NCI-H1105 (cell line): ENCODE measurements at regions not wholly inside any gene's neighbourhood (a gene's known extent, or its start where the extent isn't known, plus 50 kb on each side); places are given as distances from the start of the nearest gene placed in this dataset.

Source experiments
- DNase-seq: peaks from one replicate; lab custom pipeline; 2025; lab: John Stamatoyannopoulos, UW

- peak; percentile 73 for DNase-seq
These were observed 71.9 kb upstream of the PPARA start for GRCh38 chr22:46078241-46079092.

GRCh38 chr22:46079093-46079860 is 71.0 kb upstream of the PPARA start:
- DNase-seq = no peak

- peak; percentile 62 for DNase-seq
These were observed 70.2 kb upstream of the PPARA start for GRCh38 chr22:46079861-46080821.

- no peak for DNase-seq
These were observed 69.1 kb upstream of the PPARA start for GRCh38 chr22:46081036-46081830.

GRCh38 chr22:46081831-46082210 is 68.5 kb upstream of the PPARA start:
- DNase-seq = no peak

- no peak for DNase-seq
These were observed 67.7 kb upstream of the PPARA start for GRCh38 chr22:46082633-46083032.

GRCh38 chr22:46083383-46084350 is 66.7 kb upstream of the PPARA start:
- DNase-seq = no peak

- no peak for DNase-seq
These were observed 66.0 kb upstream of the PPARA start for GRCh38 chr22:46084376-46084775.

GRCh38 chr22:46084943-46085827 is 65.1 kb upstream of the PPARA start:
- DNase-seq = no peak

GRCh38 chr22:46085828-46086576 is 64.3 kb upstream of the PPARA start:
- DNase-seq = no peak

GRCh38 chr22:46086577-46087335 is 63.6 kb upstream of the PPARA start:
- DNase-seq = no peak

GRCh38 chr22:46087336-46087690 is 63.0 kb upstream of the PPARA start:
- no peak for DNase-seq

GRCh38 chr22:46087816-46088277 is 62.5 kb upstream of the PPARA start:
- DNase-seq = no peak

- DNase-seq = no peak
These were observed 61.6 kb upstream of the PPARA start for GRCh38 chr22:46088541-46089311.

GRCh38 chr22:46089426-46090035 is 60.8 kb upstream of the PPARA start:
- no peak for DNase-seq

GRCh38 chr22:46090036-46090591 is 60.2 kb upstream of the PPARA start:
- no peak for DNase-seq
